Mesendoderm (in vitro differentiated cells): ENCODE measurements at regions not wholly inside any gene's neighbourhood (a gene's known extent, or its start where the extent isn't known, plus 50 kb on each side); places are given as distances from the start of the nearest gene placed in this dataset.

Experiments
- DNase-seq: peaks from one replicate; pipeline ENCODE4 v3.0.0; 2013
- H2AK5ac ChIP-seq: 2 replicates; pipeline ENCODE4 v1.6.1; 2013; ENCODE audit warnings: low read length, inconsistent platforms
- H2BK120ac ChIP-seq: 2 replicates; pipeline ENCODE4 v1.6.1; 2013; ENCODE audit warnings: low read depth, mild to moderate bottlenecking, low read length, moderate library complexity, mixed read lengths
- H2BK15ac ChIP-seq: replicated peaks from 2 replicates; pipeline ENCODE4 v1.6.1; 2013; ENCODE audit warnings: low read depth, mild to moderate bottlenecking, moderate library complexity
- H2BK5ac ChIP-seq: 2 replicates; pipeline ENCODE4 v1.6.1; 2013; ENCODE audit warnings: low read length, inconsistent platforms
- H3K18ac ChIP-seq: 2 replicates; pipeline ENCODE4 v1.6.1; 2013; ENCODE audit warnings: mild to moderate bottlenecking, low read length, mixed read lengths
- H3K23ac ChIP-seq: one replicate; pipeline ENCODE4 v1.6.1; 2013; ENCODE audit warnings: low read length
- H3K27ac ChIP-seq: 2 replicates; pipeline ENCODE4 v1.5.1; 2013; ENCODE audit warnings: low read depth, mild to moderate bottlenecking, inconsistent platforms, low read length, moderate library complexity
- H3K27me3 ChIP-seq: 2 replicates; pipeline ENCODE4 v1.6.1; 2013; ENCODE audit warnings: low read length, control low read depth, mild to moderate bottlenecking, inconsistent platforms; ENCODE audit not compliant: insufficient read depth, poor library complexity
- H3K36me3 ChIP-seq: 2 replicates; pipeline ENCODE4 v1.6.1; 2013; ENCODE audit warnings: low read length, inconsistent platforms; ENCODE audit not compliant: control insufficient read depth, insufficient read depth
- H3K4ac ChIP-seq: one replicate; pipeline ENCODE4 v1.6.1; 2013; ENCODE audit warnings: low read depth, mild to moderate bottlenecking, low read length, moderate library complexity
- H3K4me1 ChIP-seq: 2 replicates; pipeline ENCODE4 v1.6.1; 2013; ENCODE audit warnings: low read depth, low read length, inconsistent platforms; ENCODE audit not compliant: control insufficient read depth
- H3K4me2 ChIP-seq: 2 replicates; pipeline ENCODE4 v1.6.1; 2013; ENCODE audit warnings: low read length
- H3K4me3 ChIP-seq: 2 replicates; pipeline ENCODE4 v1.5.1; 2013; ENCODE audit warnings: mild to moderate bottlenecking, low read length
- H3K56ac ChIP-seq: one replicate; pipeline ENCODE4 v1.6.1; 2013; ENCODE audit warnings: low read length
- H3K79me1 ChIP-seq: 2 replicates; pipeline ENCODE4 v1.6.1; 2013; ENCODE audit warnings: low read length, inconsistent platforms
- H3K79me2 ChIP-seq: 2 replicates; pipeline ENCODE4 v1.6.1; 2013; ENCODE audit warnings: mild to moderate bottlenecking, low read length; ENCODE audit not compliant: control insufficient read depth, insufficient read depth
- H3K9ac ChIP-seq: 2 replicates; pipeline ENCODE4 v1.6.1; 2013; ENCODE audit warnings: low read length, inconsistent platforms
- H4K5ac ChIP-seq: one replicate; pipeline ENCODE4 v1.6.1; 2013; ENCODE audit warnings: low read length
- H4K8ac ChIP-seq: one replicate; pipeline ENCODE4 v1.6.1; 2013; ENCODE audit warnings: low read depth, mild to moderate bottlenecking, control low read depth, low read length, moderate library complexity
- WGBS: extraction: QIAGEN DNeasy Blood & Tissue Kit; methylation state at CpG from one replicate; pipeline ENCODE4 v1.1.7; 2013; ENCODE audit warnings: low lambda C conversion rate, missing lambda C conversion rate; ENCODE audit not compliant: insufficient coverage; ENCODE audit errors: extremely low coverage; 5-methylcytosine and 5-hydroxymethylcytosine counted together

DNA sequence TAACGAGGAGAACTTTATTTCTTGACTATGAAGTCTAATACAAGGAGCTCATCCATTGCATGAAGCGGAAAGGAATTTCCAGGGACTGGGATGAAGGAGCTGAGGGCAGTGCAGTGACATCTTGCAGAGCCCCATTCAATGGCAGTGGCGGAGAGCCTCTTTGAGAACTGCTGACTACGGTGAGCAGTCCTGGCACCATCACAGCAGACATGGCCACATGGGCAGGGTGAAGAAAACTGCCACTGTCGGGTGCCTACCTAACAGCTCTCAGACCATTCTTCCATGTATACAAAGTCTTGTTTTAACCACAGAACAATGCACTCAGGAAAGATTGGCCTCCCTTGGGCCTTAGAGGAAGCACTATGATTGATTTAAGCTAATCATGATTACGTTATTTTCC is 506.1 kb upstream of the DCC start:
- Histone ChIP-seq H3K4me1 (no peaks in the 10 kb centered on the region), H3K4me2 (no peak overlapping the region), H3K56ac (no peak overlapping the region), H3K27me3 (no peaks in the 10 kb centered on the region), H3K27ac (no peak overlapping the region), H2BK5ac (no peak overlapping the region), H3K9ac (no peak overlapping the region), H3K4me3 (no peak overlapping the region), H3K36me3 (no peaks in the 10 kb centered on the region), H3K4ac (no peak overlapping the region), H2BK15ac (no peak overlapping the region), H2BK120ac (no peak overlapping the region), H3K79me2 (no peaks in the 10 kb centered on the region), H3K18ac (no peak overlapping the region), H3K23ac (no peak overlapping the region), H3K79me1 (no peaks in the 10 kb centered on the region), H2AK5ac (no peak overlapping the region), H4K8ac (no peak overlapping the region), H4K5ac (no peak overlapping the region)
- DNase-seq: no peak
- no CpG with 5 or more reads among the region's 6 CpGs for WGBS

DNA sequence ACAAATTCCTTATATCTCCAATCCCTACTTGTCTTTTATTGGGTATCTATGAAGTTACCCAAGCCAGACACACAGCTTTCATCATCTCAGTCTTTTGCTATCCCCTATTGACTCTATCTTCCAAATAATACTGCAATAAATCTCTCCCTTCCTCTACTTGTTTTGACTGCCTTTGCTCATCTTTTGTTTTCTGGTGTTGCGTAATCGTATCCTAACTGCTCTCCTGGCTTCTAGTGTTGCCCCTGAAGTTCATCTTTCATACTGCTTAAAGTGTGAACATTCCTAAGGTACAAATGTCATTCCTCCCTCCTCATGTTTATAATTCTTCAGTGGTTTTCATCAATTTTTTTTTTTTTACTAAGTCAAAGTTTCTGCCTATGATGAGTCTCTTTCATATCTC is 491.3 kb upstream of the DCC start:
- no peak overlapping the region for H3K18ac ChIP-seq
- H2BK15ac ChIP-seq: no peak overlapping the region
- H3K4ac ChIP-seq: no peak overlapping the region
- no peaks in the 10 kb centered on the region for H3K27me3 ChIP-seq
- H3K79me1 ChIP-seq: no peaks in the 10 kb centered on the region
- H3K23ac ChIP-seq: no peak overlapping the region
- no peak overlapping the region for H3K4me2 ChIP-seq
- no peak overlapping the region for H2BK120ac ChIP-seq
- no peaks in the 10 kb centered on the region for H3K79me2 ChIP-seq
- H3K36me3 ChIP-seq: no peaks in the 10 kb centered on the region
- H3K27ac ChIP-seq: no peak overlapping the region
- H4K5ac ChIP-seq: no peak overlapping the region
- no CpG with 5 or more reads among the region's 2 CpGs for WGBS
- H2AK5ac ChIP-seq: no peak overlapping the region
- no peaks in the 10 kb centered on the region for H3K4me1 ChIP-seq
- H3K56ac ChIP-seq: no peak overlapping the region
- no peak overlapping the region for H3K4me3 ChIP-seq
- H4K8ac ChIP-seq: no peak overlapping the region
- H2BK5ac ChIP-seq: no peak overlapping the region
- no peak for DNase-seq
- no peak overlapping the region for H3K9ac ChIP-seq

DNA sequence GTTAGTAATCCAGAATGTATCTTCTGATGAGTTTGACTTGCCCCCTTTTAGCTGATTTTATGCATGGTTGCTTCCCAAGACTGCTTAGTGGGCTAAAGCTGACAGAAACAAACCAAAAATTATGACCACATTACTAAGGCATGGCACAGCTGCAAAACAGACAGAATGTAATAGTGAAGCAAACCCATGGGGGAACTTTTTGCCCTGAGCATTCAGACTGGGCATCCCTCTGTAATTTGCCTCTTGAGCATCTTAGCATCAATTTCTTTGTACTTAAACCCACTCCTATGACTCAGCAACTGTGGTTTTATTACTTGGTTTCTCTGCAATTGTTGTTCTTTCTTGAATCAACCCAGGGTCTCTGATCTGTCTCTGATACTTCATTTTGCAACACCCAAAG is 487.3 kb upstream of the DCC start:
- Histone ChIP-seq H4K8ac (no peak overlapping the region), H3K27ac (no peak overlapping the region), H3K18ac (no peak overlapping the region), H3K4me1 (no peaks in the 10 kb centered on the region), H4K5ac (no peak overlapping the region), H3K36me3 (no peaks in the 10 kb centered on the region), H2AK5ac (no peak overlapping the region), H3K56ac (no peak overlapping the region), H3K27me3 (no peaks in the 10 kb centered on the region), H3K23ac (no peak overlapping the region), H3K4me3 (no peak overlapping the region), H3K4ac (no peak overlapping the region), H3K79me1 (no peaks in the 10 kb centered on the region), H2BK120ac (no peak overlapping the region), H3K79me2 (no peaks in the 10 kb centered on the region), H3K4me2 (no peak overlapping the region), H3K9ac (no peak overlapping the region), H2BK5ac (no peak overlapping the region), H2BK15ac (no peak overlapping the region)
- no peak for DNase-seq

DNA sequence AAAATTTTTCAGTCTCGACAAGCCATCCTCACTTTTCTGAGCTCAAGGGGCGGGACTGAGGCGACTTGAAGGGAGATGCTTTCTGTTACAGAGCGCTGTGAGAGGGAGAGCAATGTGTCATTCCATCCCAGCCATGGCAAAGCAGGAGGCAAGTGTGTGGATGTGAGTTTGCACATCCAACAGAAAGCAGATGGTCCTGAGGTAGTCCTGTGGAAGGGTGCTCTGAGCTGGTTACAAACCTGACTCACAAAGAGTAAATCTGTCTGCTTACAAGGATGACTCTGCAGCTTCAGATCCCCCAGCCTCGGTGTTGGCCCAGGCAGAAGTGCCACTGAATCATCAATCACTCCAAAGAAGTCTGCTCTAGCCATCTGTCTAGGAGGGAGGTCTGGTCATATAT is 482.0 kb upstream of the DCC start:
- no peak for DNase-seq
- Histone ChIP-seq H3K56ac (no peak overlapping the region), H2BK120ac (no peak overlapping the region), H2AK5ac (no peak overlapping the region), H3K27me3 (no peaks in the 10 kb centered on the region), H3K79me1 (no peaks in the 10 kb centered on the region), H3K4me1 (no peaks in the 10 kb centered on the region), H4K5ac (no peak overlapping the region), H3K27ac (no peak overlapping the region), H3K4me3 (no peak overlapping the region), H4K8ac (no peak overlapping the region), H2BK15ac (no peak overlapping the region), H3K36me3 (no peaks in the 10 kb centered on the region), H3K4me2 (no peak overlapping the region), H3K18ac (no peak overlapping the region), H3K9ac (no peak overlapping the region), H3K79me2 (no peaks in the 10 kb centered on the region), H3K23ac (no peak overlapping the region), H3K4ac (no peak overlapping the region), H2BK5ac (no peak overlapping the region)
- no CpG with 5 or more reads among the region's 5 CpGs for WGBS

DNA sequence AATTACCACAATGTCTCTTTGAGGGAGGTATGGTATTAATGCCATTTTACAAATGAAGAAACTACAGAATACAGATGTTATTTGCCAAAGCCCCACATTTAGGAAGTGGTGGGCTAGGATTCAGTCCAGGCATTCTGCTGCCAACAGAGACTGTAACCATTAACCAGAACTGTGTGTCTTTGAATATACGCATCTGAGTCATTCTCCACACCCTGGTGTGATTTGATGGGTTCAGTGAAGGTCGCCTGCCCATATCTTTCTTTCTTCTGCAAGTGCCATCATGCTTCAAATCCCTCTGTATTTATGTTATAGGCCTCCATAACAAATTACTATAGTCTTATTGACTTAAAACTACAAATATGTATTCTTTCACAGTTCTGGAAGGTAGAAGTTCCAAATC is 479.0 kb upstream of the DCC start:
- Histone ChIP-seq H3K23ac (no peak overlapping the region), H3K4ac (no peak overlapping the region), H3K9ac (no peak overlapping the region), H3K79me1 (no peaks in the 10 kb centered on the region), H4K5ac (no peak overlapping the region), H2BK5ac (no peak overlapping the region), H3K4me2 (no peak overlapping the region), H3K36me3 (no peaks in the 10 kb centered on the region), H2AK5ac (no peak overlapping the region), H2BK120ac (no peak overlapping the region), H3K4me3 (no peak overlapping the region), H3K18ac (no peak overlapping the region), H3K27me3 (no peaks in the 10 kb centered on the region), H2BK15ac (no peak overlapping the region), H3K27ac (no peak overlapping the region), H4K8ac (no peak overlapping the region), H3K79me2 (no peaks in the 10 kb centered on the region), H3K4me1 (no peaks in the 10 kb centered on the region), H3K56ac (no peak overlapping the region)
- no CpG with 5 or more reads among the region's 2 CpGs for WGBS
- no peak for DNase-seq

DNA sequence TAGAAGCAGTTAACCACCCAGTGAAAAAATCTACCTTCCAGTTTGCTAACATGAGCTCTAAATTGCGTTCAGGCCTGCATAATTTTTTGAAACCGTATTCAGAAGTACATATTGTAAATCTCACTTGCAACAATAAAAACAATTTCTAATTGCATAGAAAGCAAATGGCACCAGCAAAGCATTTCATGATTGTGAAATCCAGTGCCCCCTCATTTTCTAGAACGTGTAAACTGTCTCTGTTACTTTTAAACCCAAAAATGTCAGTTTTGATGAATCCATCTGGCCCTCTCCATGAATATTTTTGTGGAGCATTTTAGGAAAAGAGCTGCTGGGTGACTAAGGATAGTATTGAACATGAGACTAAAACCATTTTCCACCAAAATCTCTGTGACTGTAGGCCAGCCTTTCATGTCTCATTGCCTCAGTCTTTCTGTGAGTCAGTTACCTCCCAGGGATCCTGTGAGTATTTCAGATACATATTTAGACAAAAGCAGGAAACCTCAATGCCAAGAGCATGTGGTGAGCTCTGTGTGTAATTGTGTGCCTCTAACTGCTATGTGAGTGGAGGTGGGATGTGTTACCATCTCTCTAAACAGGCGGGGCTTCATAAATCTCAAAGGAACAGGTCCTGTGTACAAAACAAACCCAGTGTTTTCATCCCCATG is 477.8 kb upstream of the DCC start:
- H3K36me3 ChIP-seq: no peaks in the 10 kb centered on the region
- no peaks in the 10 kb centered on the region for H3K79me2 ChIP-seq
- H3K9ac ChIP-seq: no peak overlapping the region
- no peaks in the 10 kb centered on the region for H3K27me3 ChIP-seq
- no peak overlapping the region for H4K8ac ChIP-seq
- no peak overlapping the region for H2BK15ac ChIP-seq
- H3K18ac ChIP-seq: no peak overlapping the region
- no peak overlapping the region for H3K27ac ChIP-seq
- H3K4me3 ChIP-seq: no peak overlapping the region
- no peak overlapping the region for H4K5ac ChIP-seq
- H3K4ac ChIP-seq: no peak overlapping the region
- no peaks in the 10 kb centered on the region for H3K4me1 ChIP-seq
- H2BK5ac ChIP-seq: no peak overlapping the region
- no peak for DNase-seq
- H2AK5ac ChIP-seq: no peak overlapping the region
- H3K4me2 ChIP-seq: no peak overlapping the region
- H2BK120ac ChIP-seq: no peak overlapping the region
- no peak overlapping the region for H3K23ac ChIP-seq
- H3K56ac ChIP-seq: no peak overlapping the region
- no peaks in the 10 kb centered on the region for H3K79me1 ChIP-seq
- WGBS: no CpG with 5 or more reads among the region's 4 CpGs
